ENCODE measurements at regions not wholly inside any gene's neighbourhood (a gene's known extent, or its start where the extent isn't known, plus 50 kb on each side); places are given as distances from the start of the nearest gene placed in this dataset.
"Not testable (repeated sequence)": the region's sequence is repeated elsewhere in the genome, so short reads cannot be mapped to it uniquely, and the experiment has no call there.

DNA sequence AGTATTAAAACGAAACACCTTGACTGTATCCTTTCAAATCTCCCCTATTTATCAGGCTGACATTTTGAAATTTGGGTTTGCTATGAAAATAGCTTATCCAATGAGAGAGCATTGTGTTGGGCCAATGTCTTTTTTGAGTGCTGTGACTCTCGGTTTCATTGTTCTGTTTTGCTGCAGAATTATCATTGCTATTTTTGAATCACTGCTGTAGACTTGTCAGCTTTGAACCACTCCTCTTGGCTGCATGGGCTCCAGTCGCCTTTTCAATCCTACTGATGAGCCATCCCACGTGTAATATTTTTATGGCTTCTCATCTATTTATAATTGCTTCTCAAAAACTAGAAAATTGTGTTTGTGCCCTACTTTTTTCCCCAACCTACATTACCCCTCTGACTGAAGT is 322.8 kb downstream of the LNPK start:
- no peak for DNase-seq

DNA sequence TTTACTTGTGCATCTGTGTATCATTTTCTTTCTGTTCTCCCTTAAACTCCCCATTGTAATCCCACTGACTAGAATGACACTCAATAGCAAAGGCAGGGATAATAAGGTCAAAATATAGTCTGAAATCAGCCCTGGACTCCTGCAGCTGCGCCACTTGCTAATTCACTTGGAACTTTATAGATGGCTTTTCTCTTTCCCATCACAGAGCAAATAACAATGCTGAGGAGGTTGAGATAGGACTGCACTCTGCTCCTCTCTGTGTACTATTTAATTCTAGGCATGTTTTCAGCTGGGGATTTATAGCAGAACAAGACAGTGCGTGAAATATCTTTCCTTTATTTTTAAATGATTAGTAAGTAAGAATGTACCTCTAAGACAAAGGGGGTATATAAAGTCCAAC is 324.2 kb downstream of the LNPK start:
- no peak for DNase-seq

DNA sequence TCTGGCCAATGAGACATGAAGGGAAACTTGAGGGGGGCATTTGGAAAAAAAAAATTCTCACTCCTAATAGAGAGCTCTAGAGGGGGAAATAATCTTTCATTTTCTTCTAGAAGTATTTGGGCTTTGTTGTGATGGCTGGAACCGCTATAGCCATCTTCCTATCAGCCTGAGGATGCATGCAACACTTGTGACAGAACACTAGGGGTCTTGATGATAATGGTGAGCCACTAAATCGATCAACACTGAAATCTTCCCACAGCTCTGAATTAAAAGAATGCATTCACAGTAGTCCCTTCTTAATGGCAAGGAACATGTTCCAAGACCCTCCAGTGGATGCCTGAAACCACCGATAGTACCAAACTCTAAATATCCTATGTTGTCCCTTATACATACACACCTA is 325.3 kb downstream of the LNPK start:
- no peak for DNase-seq

- not testable (repeated sequence) for DNase-seq
These were observed 333.3 kb downstream of the LNPK start for GRCh38 chr2:175668804-175669203.

DNA sequence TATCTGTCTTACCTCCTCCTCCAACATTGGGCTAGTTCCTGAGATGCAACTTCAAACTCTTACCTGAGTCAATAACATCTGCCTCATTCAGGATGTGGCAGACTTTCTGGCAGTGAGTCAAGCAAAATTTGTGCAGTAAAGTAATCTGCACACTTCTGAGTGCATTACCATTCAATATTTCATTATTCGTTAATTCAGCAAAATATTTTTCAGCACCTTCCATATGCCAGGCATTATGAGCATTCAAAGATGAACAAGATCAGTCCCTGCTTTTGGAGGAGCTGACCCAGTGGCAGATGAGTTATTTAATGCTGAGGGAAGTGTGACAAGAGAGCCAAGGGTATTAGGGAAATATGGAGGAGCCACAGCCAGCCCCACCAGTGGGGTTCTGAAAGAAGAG is 339.7 kb downstream of the LNPK start:
- no peak for DNase-seq

DNA sequence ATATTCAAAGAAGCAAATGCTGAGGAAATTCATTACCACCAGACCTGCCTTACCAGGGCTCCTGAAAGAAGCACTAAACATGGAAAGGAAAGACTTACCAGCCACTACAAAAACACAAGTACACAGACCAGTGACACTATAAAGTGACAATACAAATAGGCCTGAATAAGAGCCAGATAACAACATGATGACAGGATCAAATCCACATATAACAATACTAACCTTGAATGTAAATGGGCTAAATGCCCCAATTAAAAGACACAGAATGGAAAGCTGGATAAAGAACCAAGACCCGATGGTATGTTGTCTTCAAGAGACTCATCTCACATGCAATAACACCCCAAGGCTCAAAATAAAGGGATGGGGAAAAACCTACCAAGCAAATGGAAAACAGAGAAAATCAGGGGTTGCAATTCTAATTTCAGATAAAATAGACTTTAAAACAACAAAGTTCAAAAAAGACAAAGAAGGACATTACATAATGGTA is 353.4 kb downstream of the LNPK start:
- no peak for DNase-seq

DNA sequence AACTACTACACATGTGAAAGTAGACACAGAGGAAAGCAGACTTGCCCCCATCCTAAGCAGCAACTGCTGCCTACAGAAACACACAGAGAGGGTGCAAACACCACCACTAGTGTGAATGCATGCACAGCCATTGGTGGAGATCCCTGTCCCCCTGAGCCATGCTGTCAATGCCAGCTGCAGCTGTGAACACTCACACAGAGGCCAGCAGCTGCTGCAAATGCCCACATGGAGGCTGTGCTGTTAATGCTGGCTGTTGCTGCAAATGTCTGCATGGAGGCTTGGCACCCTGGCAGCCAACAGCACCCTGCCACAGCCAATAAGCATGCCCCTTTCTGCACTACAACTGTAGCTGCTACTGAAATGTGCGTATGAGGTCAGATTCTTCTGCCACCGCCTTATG is 355.0 kb downstream of the LNPK start:
- DNase-seq: no peak

DNA sequence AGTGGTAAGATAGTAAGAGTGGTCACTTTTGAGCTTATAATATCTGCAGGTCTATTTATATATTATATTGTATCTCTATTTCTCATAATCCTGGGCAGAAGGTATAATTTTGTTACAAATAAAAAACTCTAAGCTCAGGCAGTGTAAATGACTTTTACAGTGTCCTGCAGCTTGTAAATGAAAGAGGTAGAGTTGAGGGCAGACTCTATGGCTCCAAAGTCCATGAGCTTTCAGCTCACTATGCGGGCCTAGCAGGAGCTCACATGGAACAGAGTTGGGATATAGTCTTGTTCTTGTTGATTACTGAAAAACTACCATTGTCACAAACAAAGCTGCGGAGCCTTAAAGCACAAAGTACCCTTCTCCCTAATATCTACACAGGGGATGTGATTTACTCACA is 361.4 kb downstream of the LNPK start:
- no peak for DNase-seq

DNA sequence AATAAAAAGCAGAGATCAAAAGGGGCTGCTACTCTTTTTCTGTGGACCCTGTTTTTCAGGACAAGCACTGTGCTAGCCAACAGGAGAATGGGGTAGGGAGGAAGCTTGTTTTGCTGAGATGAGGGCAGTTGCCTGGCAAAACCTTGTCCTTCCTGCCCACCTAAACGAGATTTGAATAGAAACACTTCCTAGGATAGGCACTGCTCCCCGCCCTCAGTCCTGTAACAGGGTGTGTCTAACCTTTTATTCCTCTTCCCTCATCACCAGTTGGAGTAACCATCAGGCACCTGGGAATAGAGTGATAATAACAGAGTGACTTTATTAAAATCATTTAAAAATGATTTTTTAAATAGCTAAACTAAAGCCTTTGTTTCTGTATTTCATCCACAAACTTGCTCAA is 368.8 kb downstream of the LNPK start:
- DNase-seq: no peak

GRCh38 chr2:175631245-175631623 is 370.8 kb downstream of the LNPK start:
- DNase-seq: no peak

DNA sequence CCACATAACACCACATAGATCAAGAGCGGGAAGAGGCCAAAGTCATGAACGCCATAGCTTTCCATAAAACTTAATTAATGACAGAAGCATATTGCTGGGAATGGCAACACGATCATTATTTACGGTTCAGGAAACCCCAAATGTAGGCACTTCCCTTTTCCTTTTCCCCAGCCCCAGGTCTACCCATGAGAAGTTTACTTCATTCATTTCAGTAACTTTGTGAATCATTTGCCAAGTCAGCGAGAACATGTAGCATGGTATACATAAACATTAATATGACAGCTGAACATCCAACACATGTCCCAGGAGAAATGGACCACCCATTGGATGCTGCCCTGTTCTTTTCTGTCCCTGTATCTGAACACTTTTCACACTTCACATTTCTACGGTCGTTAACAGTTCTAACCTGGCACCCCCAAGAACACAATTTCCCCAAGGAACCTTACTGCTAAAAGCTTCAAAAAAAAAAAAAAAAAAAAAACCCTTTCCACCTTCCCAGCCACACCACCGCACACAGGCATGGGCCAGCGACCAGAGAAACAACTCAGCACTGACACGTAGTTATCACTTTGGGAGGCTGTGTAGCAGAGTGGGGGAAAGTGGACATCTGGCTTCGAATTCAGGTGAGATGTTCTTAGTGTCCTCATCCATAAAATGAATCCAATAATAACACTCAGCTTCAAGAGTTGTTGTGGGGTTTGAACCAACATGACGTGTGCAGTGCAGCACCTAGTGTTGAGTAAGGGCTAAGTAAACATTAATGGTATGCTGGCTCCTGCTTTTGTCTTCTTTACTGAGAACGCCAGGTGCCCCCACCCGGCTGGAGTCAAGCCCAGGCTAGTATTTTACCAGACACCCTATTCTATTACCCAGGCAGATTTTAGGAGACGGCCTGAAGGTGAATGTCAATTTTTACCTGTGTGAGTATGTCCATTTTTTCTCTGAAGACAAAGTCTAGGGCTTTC is 371.5 kb downstream of the LNPK start:
- DNase-seq: no peak

DNA sequence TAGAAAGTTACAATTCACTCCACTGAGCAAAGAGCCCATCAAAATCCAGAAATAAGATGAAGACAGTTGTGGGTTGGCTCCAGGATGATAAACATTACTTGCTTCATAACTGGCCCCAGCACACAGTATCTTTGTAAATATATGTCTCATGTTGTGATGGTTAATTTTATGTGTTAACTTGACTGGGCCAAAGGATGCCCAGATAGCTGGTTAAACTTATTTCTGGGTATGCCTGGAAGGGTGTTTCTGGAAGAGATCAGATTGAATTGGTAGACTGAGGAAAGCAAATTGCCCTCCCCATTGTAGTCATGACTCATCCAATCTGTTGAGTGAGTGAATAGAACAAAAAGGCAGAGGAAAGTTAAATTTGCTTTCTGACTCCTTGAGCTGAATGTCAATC is 373.8 kb downstream of the LNPK start:
- DNase-seq: no peak

- no peak for DNase-seq
These were observed 374.7 kb downstream of the LNPK start for GRCh38 chr2:175627405-175627804.

- DNase-seq: no peak
These were observed 375.3 kb downstream of the LNPK start for GRCh38 chr2:175626796-175627195.

DNA sequence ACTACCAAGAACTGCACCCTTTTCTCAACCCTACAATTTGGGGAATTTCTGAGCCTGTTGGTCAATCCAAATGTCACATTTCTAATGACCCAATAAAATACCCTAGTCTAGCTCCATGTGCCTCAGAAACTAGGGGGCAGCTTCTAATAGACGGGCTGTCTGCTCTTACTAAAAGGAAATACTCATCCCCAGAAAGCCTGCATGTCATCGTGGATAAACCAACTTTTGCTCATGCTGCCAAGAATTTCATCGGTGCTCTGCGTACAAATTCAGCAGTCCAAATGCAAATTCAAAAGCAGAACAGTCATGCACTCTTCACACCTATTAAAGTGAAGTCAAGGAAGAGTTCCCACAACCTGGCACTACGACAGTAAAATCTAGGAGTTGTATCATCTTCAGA is 377.3 kb downstream of the LNPK start:
- DNase-seq: no peak

GRCh38 chr2:175624211-175624761 is 377.8 kb downstream of the LNPK start:
- DNase-seq: no peak

- no peak for DNase-seq
These were observed 380.2 kb downstream of the LNPK start for GRCh38 chr2:175621821-175622220.

- no peak for DNase-seq
These were observed 382.0 kb downstream of the LNPK start for GRCh38 chr2:175620106-175620505.

GRCh38 chr2:175619179-175620045 is 382.7 kb downstream of the LNPK start:
- no peak for DNase-seq

GRCh38 chr2:175612280-175612679 is 389.8 kb downstream of the LNPK start:
- DNase-seq: no peak

DNA sequence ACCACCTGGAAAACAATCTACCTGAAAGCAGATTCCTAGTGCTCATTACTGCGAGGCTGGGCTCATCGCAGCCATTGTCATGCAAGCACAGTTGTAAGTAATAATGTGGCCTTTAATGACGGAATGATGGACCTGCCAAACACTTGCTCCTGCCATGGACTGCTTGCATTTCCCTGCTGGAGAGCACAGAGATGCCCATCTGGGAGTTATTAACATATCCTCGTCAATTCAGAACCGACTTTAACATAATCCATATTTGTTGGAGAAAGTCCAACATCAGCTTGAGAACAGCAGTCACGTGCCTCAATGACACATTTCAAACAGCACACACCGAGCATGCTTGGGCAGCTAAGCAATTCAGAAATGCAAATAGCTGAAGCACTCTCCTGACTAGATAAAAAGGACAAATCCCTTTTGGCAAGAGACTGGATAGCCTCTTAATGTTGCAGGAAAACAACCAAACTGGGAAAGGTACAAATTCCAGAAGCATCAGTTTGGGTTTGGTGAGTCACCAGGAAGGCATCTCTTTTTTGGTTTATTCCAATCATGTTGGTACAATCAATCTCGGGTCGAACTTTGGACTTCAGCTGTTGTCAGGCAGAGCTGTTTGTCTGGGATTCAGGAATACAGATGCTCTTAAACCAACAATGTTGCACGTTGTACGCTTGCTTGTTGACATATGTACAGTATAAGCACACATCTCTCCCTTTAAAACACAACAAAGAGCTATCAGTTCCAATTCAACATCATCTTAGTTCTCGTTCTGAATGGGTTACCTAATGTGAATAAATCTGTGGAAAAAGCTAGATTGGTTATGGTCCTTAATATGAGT is 395.8 kb downstream of the LNPK start:
- no peak for DNase-seq

DNA sequence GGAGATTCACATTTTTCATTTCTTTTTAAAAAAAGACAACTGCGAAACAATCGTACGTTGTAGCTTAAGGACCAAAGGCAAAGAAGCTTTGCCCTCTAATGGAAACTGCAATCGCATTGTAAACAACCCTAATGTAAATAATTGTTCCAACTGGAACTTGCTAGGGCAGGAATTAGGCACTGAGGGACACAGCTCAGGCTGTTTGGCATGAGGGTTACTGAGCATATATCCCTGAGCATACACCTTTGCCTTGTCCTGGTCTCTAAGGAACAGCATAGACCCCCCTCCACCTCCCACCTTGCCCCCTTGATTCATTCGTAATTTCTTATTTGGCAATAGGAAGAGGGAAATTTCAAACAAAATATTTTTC is 396.4 kb downstream of the LNPK start:
- no peak for DNase-seq

- DNase-seq: no peak
These were observed 400.1 kb downstream of the LNPK start for GRCh38 chr2:175601969-175602368.

Data from CD4-positive, alpha-beta T cell treated with Interleukin-6 for 4 hours (primary cell).